ENCODE measurements at regions not wholly inside any gene's neighbourhood (a gene's known extent, or its start where the extent isn't known, plus 50 kb on each side); places are given as distances from the start of the nearest gene placed in this dataset.
"Not testable (repeated sequence)": the region's sequence is repeated elsewhere in the genome, so short reads cannot be mapped to it uniquely, and the experiment has no call there.

GRCh38 chr6:40656772-40657171 lies 69.6 kb upstream of the LRFN2 start:
- H3K4me3 ChIP-seq; in situ Hi-C loops (cut with MboI); H2AFZ ChIP-seq (ENCODE audit: low read depth, low read length); H3K9me3 ChIP-seq (replicated peaks; ENCODE audit: control insufficient read depth, insufficient read depth, low read depth, low read length); intact Hi-C loops (cut with micrococcal nuclease); H3K4me2 ChIP-seq (ENCODE audit: insufficient read depth, low read length); DNase-seq (ENCODE audit: extremely low read depth in 1 of 4, low spot score in 3 of 4); H3K4me1 ChIP-seq (replicated peaks in 1 of 2; ENCODE audit: control insufficient read depth in 2 of 2, insufficient read depth in 2 of 2, low read length in 2 of 2); H4K20me1 ChIP-seq (replicated peaks; ENCODE audit: control insufficient read depth, insufficient read depth, low read length); H3K79me2 ChIP-seq (ENCODE audit: control insufficient read depth, insufficient read depth, low read length); H3K9ac ChIP-seq (ENCODE audit: insufficient read depth in 1 of 2, low read depth in 2 of 2, low read length in 2 of 2); H3K9me1 ChIP-seq (ENCODE audit: control insufficient read depth, insufficient read depth, low read length); H3K27ac ChIP-seq (ENCODE audit: extremely low read depth, low read depth, low read length); H3K36me3 ChIP-seq (ENCODE audit: control insufficient read depth, insufficient read depth, low read length); BruUV-seq (replicated peaks); CTCF ChIA-PET (ENCODE audit: low intra/inter-chr PET ratio); ATAC-seq; FAIRE-seq: not testable (repeated sequence)
- POLR2A ChIA-PET = interaction anchor here (0.6 kb wide), 1 partner anchor 10 kb away, joined by 4 read pairs; no protein-coding TSS in a partner anchor
- WGBS (ENCODE audit: insufficient coverage, low coverage, missing lambda C conversion rate) = 0% methylated on average over 5 of the region's 5 CpGs
- peaks cover 0 to 10% of the 10 kb centered on the region in 2 experiments; a peak in 3 of 5 replicates for H3K27me3 ChIP-seq (ENCODE audit: control insufficient read depth in 2 of 2, insufficient read depth in 2 of 2, low read length in 2 of 2)

- no peaks in the 10 kb centered on the region for H3K4me1 ChIP-seq (replicated peaks in 1 of 2; ENCODE audit: control insufficient read depth in 2 of 2, insufficient read depth in 2 of 2, low read length in 2 of 2)
- POLR2A ChIA-PET = interaction anchor here (0.6 to 1.0 kb wide), 2 partner anchors 14 to 765 kb away, joined by 4 read pairs; no protein-coding TSS in a partner anchor
- FAIRE-seq = no peak
Measured at GRCh38 chr6:40654828-40655227, 67.7 kb upstream of the LRFN2 start.

More at GRCh38 chr6:40654828-40655227, 67.7 kb upstream of the LRFN2 start:
- ATAC-seq (no peak), DNase-seq (ENCODE audit: extremely low read depth in 1 of 4, low spot score in 3 of 4) (no peak)
- BruUV-seq (replicated peaks) = no TSS peak
- Histone ChIP-seq H3K4me2 (ENCODE audit: insufficient read depth, low read length) (no peak overlapping the region), H2AFZ (ENCODE audit: low read depth, low read length) (no peak overlapping the region), H3K36me3 (ENCODE audit: control insufficient read depth, insufficient read depth, low read length) (no peaks in the 10 kb centered on the region), H3K9me3 (replicated peaks; ENCODE audit: control insufficient read depth, insufficient read depth, low read depth, low read length) (no peaks in the 10 kb centered on the region), H3K9ac (ENCODE audit: insufficient read depth in 1 of 2, low read depth in 2 of 2, low read length in 2 of 2) (no peak overlapping the region), H4K20me1 (replicated peaks; ENCODE audit: control insufficient read depth, insufficient read depth, low read length) (no peaks in the 10 kb centered on the region), H3K4me3 (no peak overlapping the region), H3K79me2 (ENCODE audit: control insufficient read depth, insufficient read depth, low read length) (no peaks in the 10 kb centered on the region), H3K27me3 (ENCODE audit: control insufficient read depth in 2 of 2, insufficient read depth in 2 of 2, low read length in 2 of 2) (peaks cover 0 to 19% of the 10 kb centered on the region in 2 experiments; a peak in 3 of 5 replicates), H3K9me1 (ENCODE audit: control insufficient read depth, insufficient read depth, low read length) (no peaks in the 10 kb centered on the region), H3K27ac (ENCODE audit: extremely low read depth, low read depth, low read length) (no peak overlapping the region)
- TF ChIP-seq CREB3L1 (IDR thresholded peaks at IDR 0.05; ENCODE audit: borderline replicate concordance, low read depth) = no peak
- TF ChIP-seq ZBTB33 (CRISPR knock-in tag; IDR thresholded peaks at IDR 0.05) = no peak
- no peak for TF ChIP-seq BACH1 (tag; IDR thresholded peaks at IDR 0.05)
- TF ChIP-seq ZNF583 (CRISPR knock-in tag; IDR thresholded peaks at IDR 0.05) = no peak
- TF ChIP-seq CSDE1 (IDR thresholded peaks at IDR 0.05) = no peak
- no peak for TF ChIP-seq JUNB (CRISPR knock-in tag; conservative IDR thresholded peaks at IDR 0.05)
- TF ChIP-seq CBX2 (IDR thresholded peaks at IDR 0.05; ENCODE audit: insufficient read depth, low read length, poor library complexity, severe bottlenecking) = no peak
- no peak for TF ChIP-seq ZKSCAN3 (CRISPR knock-in tag; IDR thresholded peaks at IDR 0.05)
- WGBS (ENCODE audit: insufficient coverage, low coverage, missing lambda C conversion rate) = 0% methylated on average over 1 of the region's 1 CpG
- CTCF ChIA-PET (ENCODE audit: low intra/inter-chr PET ratio) = no interaction called here
- intact Hi-C loops (cut with micrococcal nuclease) = no loop called here
- in situ Hi-C loops (cut with MboI) = no loop called here
